OCI-M2 (cell line): ENCODE measurements at regions not wholly inside any gene's neighbourhood (a gene's known extent, or its start where the extent isn't known, plus 50 kb on each side); places are given as distances from the start of the nearest gene placed in this dataset.
"Not testable (repeated sequence)": the region's sequence is repeated elsewhere in the genome, so short reads cannot be mapped to it uniquely, and the experiment has no call there.

ENCODE experiments used
- DNase-seq: peaks from one replicate; lab custom pipeline; 2025; ENCODE audit not compliant: unreplicated experiment; lab: John Stamatoyannopoulos, UW

DNA sequence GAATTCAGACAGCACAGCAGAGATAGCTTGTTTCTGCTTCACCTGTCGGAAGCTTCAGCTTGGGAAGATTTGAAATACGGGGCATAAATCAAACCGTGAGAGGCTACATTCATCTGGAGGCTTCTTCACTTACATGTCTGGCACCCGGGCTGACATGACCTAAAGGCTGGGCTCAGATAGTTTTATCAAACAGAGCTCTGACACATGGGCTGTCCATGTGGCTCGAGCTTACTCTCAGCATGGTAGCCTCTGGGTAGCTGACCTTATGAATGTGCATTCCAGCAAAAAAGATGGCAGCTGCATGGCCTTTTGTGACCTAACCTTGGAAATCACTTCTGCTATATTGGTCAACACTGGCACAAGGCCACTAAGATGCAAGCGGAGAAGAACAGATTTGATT, 414.5 kb downstream of the NDFIP2 start:
- no peak for DNase-seq

DNA sequence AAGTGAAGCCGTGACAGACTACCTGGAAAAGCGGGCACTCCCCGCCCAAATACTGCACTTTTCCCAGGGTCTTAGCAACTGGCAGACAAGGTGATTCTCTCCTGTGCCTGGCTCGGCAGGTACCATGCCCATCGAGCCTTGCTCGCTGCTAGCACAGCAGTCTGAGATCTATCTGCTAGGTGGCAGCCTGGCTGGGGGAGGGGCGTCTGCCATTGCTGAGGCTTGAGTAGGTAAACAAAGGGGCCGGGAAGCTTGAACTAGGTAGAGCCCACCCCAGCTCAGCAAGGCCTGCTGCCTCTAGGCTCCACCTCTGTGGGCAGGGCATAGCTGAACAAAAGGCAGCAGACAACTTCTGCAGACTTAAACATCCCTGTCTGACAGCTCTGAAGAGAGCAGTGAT, 406.3 kb downstream of the NDFIP2 start:
- DNase-seq: not testable (repeated sequence)

DNA sequence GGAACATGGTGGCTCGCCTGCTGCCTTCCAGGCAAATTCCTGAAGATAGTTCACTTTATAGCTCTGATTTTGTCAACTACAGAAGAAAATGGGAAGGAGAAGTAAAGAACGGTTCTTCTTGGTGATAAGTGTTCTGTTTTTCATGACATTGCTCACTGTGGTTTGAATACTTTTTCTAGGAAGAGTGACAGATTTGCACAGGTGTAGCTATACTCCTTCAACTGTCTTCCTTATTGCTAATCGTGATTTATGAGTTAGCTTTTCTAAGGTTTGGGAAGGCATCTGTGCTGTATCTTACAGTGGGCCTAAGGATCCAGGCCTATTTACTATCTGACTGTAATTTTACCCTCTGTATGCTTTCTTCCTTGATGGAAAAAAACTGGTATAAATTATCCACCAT, 405.6 kb downstream of the NDFIP2 start:
- DNase-seq: no peak

DNA sequence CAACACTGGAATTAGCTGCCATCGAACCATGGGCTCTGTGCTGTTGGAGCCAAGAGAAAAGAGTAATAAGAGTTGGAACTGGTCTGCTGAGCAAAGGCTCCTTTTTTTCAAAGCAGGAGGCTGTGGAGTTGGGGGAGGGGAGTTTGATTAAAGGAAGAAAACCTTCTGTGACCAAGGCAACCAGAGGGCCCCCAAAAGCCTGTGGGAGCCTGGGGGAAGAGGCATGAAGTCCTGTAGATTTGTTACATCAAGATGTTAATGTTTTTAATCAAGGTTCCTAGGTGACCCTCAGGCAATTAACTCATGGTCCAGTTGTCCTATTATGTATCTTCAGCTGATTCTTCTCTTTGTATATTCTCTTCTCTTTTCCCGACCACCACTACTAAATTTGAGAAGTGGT, 403.9 kb downstream of the NDFIP2 start:
- no peak for DNase-seq

DNA sequence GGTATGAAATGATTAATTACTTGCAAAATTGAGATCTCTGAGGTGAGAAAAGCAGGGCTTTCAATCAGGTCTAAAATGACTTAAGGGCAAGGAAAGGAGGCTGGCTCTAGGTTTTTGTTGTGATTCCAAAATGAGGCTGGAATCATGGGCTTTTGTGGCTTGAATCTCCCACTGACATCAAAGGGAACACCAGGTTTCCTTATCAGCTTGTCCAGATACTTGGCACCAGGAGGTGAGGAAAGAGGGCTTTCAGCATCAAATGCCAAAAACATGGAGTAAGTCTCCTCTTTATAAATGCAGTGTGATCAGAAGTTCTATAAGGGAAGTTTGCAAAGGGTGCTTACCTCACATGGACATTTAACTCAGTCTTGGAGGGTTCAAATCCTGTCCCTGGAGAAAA, 402.3 kb downstream of the NDFIP2 start:
- no peak for DNase-seq

DNA sequence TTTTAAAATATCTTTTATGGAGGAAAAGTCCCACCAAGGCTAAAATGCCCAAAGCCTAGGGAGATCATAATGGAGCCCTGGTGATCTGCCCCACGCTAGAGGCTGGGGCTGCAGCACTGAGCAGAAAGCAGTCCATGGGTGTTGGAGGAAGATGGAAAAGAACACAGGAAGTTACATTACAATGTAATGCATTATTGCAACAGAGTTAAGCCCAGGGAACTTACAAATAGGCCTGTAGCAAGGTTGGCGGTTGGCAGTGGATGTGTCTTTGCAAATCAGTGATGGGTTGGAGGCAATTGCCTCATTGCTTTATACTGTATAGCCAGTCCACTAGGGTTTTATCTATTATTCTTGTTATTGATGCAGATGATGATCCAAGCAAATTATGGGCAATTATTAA, 399.9 kb downstream of the NDFIP2 start:
- no peak for DNase-seq

DNA sequence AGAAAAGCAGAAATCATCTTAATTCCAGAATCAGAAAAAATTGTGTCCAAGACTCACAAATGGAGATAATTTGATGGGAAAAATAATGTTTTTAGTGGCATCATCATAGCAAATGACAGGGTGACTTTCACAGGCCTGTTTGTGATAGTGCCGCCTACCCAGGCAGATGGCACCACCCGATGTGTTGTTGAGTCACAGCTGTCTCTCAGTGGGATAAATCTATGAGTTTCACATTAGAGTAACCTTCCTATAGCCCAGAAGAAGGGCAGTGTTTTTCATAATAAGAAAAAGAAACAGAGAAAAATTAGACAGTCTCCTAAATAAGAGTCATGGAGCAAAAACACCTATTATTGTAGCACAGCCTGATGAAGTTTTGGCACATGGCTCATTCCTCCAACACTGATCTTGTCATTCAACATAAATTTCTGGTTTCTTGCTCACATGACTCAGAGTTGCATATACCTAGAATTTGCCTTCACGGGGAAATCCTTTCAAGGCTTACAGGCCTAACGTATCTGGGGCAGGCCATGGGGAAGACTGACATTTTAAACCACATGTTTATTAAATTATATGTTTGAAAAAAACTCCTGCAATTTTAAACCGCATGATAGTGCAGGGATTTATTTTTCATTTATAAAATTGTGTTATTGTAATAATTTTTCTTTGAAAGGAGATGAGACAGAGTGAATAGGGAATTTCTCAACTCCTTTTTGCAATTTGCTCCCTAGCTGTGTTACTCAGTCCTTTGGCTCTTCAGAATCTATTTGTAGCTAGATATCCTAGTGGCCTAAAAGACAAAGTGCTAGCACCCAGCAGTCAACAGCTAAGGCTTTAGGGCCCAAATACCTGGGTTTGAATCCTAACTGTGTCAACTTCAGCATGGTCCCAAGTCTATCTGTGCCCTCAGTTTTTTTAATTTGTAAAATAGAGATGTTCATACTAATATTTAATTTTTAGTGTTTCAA, 393.7 kb downstream of the NDFIP2 start:
- DNase-seq: no peak

DNA sequence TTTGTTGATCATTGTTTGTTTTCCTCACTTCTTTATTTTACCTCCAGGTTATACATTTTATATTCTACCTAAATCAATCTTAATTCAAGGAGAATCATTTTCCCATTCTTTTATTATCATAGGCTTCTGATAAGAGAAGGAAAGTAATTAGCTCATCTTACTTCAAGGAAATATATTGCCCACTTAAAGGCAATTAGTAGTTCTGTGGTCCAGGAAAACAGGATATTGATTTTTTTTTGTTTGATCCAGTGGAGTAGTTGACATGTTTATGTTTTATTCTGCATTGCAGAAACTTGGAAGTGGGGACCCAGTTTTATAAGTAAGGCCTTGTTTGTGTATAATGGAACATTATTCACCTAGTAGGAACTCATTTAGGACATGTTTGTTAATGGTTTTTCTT, 390.6 kb downstream of the NDFIP2 start:
- DNase-seq: no peak

DNA sequence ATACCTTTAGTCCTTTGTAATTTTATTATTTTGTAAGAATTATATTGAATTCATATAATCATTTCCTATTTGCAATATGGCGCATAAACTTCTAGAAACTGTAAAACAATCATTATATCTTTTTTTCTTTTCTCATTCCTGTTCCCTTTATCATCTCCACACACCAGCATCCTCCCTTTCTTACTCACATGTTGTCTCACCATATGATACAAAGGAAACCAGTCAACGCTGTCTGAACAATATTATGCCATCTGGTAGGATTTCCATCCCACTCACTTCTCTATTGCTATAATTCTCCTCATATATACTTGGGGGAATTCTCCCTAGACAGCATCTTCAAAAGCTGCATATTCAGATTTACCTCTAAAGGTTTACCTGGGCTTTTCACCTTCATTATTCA, 389.8 kb downstream of the NDFIP2 start:
- no peak for DNase-seq

DNA sequence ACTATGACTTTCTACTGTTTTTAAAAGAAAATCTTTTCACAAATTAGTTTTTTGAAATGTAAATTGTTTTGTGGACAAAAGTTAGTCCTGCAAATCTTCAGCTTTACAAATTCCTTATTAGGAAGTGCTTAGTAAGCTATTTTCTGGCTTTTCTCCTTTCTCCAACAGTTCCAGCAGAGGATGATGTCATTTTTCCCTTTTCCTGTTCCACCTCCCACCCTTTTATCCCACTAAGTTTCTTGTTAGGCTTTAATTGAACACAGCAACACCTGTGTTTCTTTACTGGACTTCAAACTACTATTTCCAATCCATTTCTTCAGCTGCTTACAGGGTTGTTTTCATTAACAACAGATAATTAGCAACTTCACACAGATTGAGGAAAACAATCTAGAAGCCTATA, 389.2 kb downstream of the NDFIP2 start:
- DNase-seq: no peak

DNA sequence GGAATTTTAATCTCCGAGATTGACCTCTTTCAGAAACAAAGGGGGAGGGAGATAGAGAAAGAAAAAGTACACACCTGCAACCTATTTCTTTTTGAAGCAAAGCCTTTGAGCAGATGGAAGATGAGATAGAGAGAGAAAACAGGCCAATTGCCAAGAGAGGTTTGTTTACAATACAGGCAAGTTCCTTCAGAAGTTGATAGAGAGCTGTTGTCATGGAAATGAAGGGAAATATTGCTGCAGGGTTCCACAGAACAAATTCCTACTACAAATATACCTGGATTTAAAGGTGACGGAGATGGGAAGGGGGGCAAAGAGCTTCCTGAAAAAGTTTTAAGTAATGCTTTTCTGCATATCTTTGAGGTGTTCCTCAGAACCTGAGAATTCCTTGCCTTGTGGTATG, 388.4 kb downstream of the NDFIP2 start:
- DNase-seq: no peak

DNA sequence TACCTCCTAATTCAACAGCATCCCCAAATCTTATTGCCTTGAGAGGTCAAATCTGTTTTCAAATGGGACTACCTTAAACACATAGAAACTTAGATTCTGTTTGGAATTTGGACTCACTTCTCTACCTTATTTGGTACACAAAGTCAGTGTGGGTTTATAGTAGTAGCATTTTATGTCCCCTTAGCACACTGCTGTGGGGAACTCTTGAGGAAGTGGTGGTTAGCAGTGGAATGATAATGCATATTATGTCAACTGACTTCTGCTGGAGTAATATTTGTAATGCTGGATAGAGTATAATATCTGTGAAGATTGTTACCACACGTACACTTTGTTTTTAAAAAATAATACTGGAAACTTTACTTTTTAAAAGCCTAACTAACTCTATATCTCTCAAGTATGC, 386.3 kb downstream of the NDFIP2 start:
- no peak for DNase-seq

DNA sequence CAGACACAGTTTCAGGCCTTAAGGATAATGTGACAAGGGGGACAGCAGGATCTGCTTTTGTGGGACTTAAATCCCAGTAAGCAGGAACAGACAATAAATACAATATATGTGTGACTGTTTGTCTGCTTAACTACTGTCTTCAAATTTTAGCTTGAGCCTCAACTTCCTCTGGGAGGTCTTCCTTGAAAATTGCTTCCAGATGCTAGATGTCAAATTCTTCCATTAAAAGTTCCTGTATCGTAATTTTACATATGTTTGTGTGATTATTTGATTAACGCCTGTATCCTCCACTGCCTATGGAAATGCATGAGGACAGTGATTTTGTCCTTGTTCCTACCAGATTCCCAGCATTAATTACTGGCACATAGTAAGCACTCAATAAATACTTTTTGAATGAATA, 385.5 kb downstream of the NDFIP2 start:
- no peak for DNase-seq

DNA sequence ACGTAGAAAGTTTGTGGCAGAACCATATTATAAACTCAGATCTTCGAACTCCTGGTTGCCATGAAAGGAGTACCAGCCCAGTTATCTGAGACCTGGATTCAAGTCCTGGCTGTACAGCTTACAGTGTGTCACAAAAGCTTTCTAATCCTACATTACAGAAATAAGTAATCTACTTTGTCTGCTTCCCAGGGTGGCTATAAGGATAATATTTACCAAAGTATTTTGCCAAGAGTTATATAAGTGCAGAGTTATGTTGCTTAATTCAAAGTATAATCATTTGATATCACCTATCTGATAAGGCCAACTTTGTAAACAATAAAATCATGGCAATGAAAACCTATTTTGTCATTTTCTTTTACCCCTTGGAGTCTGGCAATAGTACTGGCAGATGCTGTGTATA, 381.6 kb downstream of the NDFIP2 start:
- no peak for DNase-seq

DNA sequence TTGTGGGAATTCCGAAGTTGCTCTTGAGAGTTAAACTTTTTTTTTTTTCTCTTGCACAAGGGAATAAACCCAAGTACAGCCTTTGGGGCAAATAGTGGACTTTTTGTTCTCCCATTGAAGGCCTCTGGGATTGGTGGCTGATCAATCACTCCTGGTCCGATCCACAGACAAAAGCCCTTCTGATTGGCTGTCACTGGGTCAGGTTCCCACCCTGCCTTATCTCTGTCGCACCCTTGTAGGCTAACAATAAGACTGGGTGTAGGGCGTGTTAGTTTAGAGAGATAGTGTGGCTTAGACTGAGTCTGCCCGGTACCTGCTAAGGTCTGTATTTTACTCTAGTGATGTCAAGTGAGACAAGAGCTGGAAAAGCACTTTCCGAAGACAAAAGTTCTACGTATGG, 380.8 kb downstream of the NDFIP2 start:
- no peak for DNase-seq

DNA sequence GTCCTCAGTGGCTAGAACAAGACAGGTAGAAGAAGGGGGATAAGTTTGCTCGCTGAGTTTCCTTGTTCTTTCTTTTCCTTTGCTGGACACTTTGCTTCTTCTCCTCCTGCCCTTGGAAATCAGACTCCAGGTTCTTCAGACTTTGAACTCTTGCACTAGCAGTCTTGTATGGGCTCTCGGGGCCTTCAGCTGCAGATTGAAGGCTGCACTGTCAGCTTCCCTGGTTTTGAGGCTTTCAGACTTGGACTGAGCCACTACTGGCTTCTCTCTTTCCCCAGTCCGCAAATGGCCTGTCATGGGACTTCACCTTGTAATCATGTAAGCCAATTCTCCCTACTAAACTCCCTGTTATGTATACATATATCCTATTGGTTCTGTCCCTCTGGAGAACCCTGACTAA, 379.8 kb downstream of the NDFIP2 start:
- DNase-seq: no peak

DNA sequence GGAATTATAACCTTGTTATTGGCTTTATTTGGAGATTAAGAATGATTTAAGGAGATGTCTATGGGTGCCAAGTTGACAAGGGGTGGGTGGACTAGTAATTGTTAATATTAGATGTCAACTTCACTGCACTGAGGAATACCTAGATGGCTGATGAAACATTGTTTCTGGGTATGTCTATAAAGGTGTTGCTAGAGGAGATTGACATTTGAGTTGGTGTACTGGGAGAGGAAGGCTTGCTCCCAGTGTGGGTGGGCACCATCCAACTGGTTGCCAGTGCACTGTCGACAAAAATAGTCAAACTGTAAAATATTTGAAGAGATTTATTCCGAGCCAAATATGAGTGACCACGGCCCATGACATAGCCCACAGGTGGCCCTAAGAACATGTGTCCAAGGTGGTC, 378.8 kb downstream of the NDFIP2 start:
- no peak for DNase-seq

DNA sequence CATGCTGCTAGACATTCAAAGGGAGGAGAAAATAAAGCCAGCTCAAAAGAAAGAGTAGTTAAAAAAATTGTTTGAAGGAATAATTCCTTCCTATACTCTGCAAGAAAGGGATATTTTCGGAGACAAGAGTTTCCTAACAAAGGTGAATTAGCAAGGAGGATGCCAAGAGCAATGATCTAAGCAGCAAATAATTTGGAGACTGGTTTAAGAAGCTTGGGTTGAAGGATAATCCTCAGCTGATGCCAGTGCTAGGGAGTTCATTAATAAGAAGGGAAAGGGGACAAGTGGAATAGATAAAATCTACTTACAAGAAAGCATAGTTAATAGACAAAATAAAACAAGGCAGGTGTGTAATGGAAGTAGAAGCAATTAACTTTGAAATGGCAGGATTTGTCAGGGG, 372.3 kb downstream of the NDFIP2 start:
- no peak for DNase-seq

DNA sequence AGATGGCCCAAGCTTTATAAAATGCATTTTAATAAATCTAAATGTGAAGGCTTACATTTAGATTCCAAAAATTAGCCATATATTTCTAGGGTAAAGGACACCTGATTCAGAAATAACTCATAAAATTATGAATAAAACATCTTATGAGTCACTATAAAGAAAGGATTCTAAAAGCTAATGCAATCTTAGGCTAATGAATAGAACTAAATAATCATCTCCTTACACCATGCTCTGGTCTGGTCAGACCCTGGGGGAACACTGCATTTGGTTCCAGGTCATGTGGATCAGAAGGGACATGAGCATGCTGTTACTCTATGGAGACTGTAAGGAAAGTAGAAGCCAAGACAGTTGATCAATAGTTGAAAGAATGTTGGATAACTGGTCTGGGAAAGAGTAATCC, 370.4 kb downstream of the NDFIP2 start:
- no peak for DNase-seq

DNA sequence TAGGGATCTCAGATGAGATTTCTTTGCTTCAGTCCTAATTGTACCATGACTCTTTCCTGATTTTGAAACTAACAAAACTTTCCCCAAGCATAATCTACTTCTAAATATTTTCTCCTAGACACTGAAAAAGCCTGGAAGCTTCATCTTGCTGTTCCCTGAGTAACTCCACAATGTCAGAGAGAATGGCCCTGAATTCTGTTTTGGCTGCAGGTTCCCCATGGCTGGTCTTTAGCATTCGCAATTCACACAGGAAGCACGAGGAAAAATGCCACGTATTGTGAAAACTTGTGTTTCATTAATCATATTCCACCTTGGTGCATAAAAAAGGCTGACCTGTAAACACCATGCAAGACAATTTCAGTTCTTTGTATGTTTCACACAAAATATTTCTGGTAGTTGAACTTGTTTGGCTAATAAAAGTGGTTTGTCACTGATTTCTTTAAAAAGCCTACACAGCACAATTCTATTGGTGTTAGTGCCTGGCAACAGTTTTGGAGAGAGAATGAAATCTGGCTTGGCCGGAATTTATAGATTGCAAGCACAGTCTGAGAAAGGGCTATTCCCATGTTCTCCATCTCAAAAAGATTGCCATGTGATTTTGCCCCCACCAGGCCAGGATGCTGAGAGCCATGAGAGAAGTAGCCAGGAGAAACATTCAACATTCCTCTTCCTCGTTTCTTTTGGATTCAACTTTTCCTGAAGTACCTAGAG, 367.1 kb downstream of the NDFIP2 start:
- DNase-seq: no peak

DNA sequence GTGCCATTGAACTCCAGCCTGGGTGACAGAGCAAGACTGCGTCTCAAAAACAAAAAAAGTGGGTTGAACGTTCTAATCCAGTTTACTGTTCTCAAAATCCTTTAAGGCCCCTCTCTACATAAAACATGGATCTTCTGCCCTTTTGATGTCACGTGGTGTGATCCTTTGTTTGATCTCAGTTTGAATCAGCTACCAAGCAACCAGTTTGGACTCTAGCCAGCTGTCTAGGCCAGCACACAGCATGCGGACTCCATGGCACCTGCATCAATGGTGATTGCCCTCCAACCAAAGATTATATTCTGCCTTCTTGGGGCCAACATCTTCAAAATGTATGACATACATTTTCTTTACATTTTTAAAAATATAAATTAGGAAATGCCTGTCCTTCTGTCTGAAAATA, 365.4 kb downstream of the NDFIP2 start:
- no peak for DNase-seq

DNA sequence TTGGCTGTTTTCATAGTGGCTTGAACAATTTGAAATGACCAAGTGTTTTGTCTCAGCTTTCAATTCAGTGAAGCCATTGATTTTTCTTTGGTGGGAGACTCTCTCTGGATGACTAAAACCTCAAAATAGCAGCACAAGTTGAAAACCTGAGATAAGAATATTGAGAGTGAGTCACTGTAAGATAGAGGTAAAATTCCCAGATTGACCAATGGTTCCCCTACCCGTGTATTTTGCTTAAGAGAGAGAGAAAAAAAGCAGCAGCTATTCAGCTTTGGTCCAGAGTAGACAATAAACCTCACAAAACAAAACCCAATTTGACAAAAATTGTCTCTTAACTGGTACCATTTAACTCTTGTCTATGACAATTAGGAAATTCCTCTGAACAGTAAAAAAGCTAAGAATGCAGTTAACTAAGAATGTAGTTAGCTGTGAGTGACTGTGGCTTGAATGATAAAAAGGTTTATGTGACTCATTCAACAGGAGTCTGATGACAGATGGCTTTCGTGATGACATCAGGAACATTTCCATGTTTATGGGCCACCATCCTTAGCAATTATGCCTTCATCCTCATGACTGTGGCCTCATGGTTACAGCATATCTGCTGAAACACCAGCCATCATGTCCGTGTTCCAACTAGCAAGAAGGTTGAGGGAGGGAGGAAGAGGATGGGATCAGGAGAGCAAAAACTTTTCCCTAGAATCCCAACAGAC, 356.9 kb downstream of the NDFIP2 start:
- DNase-seq: no peak
